HG02610 (cell line): ENCODE measurements at regions not wholly inside any gene's neighbourhood (a gene's known extent, or its start where the extent isn't known, plus 50 kb on each side); places are given as distances from the start of the nearest gene placed in this dataset.
A peak's percentile ranks its signal among the peaks of the same experiment; 100 is the strongest.
"Not testable (repeated sequence)": the region's sequence is repeated elsewhere in the genome, so short reads cannot be mapped to it uniquely, and the experiment has no call there.

Experiments
- ATAC-seq: cut with Tn5 transposase; IDR thresholded peaks from one replicate; pipeline ENCODE4 v1.9.1; 2021; ENCODE audit warnings: mild to moderate bottlenecking, moderate library complexity; ENCODE audit not compliant: unreplicated experiment

DNA sequence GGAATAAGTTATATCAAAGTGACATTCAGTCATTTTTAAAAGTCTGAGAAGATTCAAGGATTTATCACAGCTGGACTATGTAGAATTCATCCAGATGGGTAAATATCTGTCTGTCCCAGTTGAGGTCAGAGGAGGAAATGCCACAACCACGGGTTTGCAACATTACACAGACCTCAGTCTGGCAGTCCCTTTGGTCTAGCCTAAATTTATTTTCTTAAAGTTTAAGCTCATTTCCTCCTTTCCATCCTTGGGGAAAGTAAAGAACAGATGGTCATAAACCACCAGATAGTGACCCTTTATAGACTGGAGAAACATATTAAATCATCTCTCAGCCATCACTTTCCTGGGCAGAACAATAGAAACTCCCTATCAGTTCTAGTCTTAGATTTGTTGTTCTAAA lies 238.4 kb upstream of the DDI1 start:
- ATAC-seq = no peak

DNA sequence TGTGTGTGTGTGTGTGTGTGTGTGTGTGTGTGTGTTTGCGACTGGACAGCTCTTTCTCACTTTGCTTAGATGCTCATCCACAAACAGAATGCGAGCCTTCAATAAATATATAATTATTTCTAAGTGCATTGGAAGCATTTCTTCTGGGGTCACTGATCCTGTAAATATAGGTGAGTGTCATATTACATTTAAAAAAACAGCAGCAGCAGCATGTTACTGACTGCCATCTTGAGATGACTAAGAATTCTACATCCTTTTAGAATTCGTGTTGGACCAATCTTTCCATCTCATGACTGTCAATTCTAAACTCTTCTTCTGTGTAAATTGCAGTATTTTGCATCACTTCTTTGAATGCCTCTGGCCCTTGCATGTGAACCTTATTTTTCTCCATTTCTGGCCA lies 238.0 kb upstream of the DDI1 start:
- ATAC-seq = no peak

DNA sequence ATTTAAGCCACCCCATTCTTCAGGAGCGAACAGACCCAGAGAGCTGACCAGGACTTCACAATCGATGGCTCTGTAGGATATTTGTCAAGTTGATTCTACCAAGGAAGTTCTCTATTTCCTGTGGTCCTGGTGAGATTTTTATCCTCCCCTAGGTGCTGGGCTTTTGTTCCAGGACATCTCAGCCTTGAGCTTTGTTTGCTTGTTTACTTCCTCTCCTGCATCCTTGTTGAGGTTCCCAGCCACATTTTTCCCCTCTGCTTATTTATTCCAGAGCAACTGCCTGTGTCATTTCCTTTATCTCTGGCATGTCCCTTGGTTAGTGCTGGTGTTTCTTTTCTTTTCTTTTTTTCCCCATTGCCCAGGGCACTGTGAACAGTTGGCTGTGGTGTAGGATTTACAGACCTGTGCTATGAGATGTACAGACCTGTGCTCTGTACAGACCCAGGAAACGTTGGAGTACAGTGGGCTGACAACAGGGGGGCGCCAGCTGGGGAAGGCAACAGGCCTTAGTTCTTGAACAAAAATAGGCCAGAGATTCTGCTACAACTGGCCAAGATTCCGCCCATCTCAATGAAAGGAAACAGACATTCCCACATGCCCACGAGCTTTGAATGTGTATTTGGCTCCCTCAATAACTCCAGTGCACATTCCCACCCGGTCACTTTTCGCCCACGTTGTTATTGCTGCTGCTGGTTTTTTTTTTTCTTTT lies 235.9 kb upstream of the DDI1 start:
- ATAC-seq = no peak

DNA sequence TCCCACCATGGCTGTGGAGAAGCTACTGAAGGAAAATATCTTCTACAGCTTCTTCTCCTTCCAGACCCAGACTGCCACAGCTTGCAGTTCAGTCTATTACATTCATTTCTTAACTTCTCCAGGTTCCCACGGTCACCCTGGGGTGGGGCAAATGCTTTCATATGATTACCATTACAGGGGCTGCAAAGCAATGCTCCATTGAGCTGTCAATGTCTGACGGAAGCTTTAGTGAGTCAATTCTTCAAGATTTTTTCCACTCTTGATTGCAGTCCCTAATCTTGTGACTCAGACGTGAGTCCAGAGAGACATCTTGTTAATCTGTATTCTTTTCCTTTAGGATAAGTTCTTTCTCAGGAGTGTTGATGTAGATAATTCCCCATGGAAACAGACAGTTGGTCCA lies 233.4 kb upstream of the DDI1 start:
- ATAC-seq = no peak

DNA sequence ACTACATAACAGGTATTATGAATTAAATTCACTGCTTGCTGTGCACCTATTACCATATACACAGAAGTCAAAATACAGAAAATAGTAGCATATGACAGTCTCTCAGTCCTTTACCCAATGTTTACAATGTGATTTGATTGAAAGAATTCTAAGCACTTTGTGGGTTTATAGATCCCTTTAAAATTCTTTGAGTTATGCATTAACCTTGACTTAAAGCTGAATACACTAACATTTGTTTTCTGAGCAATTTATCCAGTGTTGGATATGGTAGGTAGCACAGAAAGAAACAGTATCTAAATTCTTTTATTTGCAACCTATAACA lies 230.8 kb upstream of the DDI1 start:
- no peak for ATAC-seq

GRCh38 chr11:103806130-103806895 lies 230.1 kb upstream of the DDI1 start:
- no peak for ATAC-seq

GRCh38 chr11:103807806-103808205 lies 228.6 kb upstream of the DDI1 start:
- no peak for ATAC-seq

GRCh38 chr11:103808252-103808651 lies 228.2 kb upstream of the DDI1 start:
- ATAC-seq = no peak

DNA sequence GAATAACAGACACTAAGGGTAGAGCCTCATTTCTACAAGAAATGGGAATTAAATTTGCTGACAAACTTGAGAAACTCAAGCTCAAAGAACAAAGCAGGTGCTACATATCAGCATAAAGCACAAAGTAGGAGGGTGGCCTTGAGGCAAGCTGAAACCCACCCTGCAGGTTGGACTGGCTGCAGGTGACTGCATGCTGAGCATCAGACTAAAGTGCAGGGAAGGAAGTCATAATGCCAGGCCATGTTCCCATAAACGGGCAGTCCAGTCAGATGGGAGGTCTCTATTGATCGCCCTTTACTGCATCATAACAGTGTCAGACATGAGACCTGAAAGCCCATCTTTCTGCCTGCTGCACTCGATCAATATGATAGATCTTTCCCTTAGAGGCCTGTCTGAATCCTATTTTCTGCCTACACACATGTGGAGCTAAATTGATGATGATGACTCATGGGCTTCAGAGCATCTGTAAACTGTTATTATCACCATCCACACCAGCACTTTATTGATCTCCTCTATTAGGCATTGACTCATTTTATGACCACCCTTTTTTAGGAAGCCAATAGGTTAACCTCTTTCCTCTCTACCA lies 224.5 kb upstream of the DDI1 start:
- no peak for ATAC-seq

DNA sequence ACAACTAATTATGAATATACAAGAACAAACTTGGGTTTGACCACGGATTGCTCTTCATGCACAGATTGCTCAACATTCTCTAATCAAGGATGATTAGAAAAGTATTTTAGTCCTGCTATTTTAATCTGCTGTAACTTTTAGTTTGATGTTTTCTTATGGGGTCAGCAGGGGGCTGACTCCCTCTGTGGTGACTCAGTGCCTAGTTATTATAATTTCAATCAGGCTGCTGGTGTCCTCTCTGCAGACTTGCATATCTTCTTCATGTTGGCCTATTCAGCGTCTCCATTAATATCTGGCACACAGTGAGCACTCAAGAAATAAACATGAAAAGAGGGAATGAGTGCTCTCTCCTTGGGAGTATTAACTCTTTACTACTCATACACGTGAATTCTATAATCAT lies 223.8 kb upstream of the DDI1 start:
- ATAC-seq = no peak

DNA sequence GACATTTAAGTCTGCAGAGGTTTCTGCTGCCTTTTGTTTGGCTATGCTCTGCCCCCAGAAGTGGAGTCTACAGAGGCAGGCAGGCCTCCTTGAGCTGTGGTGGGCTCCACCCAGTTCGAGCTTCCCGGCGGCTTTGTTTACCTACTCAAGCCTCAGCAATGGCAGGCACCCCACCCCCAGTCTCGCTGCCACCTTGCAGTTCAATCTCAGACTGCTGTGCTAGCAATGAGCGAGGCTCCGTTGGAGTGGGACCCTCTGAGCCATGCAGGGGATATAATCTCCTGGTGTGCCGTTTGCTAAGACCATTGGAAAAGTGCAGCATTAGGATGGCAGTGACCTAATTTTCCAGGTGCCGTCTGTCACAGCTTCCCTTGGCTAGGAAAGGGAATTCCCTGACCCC lies 216.1 kb upstream of the DDI1 start:
- not testable (repeated sequence) for ATAC-seq

- ATAC-seq = no peak
Measured at GRCh38 chr11:103824116-103824515, 212.3 kb upstream of the DDI1 start.

- no peak for ATAC-seq
Measured at GRCh38 chr11:103825469-103825868, 211.0 kb upstream of the DDI1 start.

DNA sequence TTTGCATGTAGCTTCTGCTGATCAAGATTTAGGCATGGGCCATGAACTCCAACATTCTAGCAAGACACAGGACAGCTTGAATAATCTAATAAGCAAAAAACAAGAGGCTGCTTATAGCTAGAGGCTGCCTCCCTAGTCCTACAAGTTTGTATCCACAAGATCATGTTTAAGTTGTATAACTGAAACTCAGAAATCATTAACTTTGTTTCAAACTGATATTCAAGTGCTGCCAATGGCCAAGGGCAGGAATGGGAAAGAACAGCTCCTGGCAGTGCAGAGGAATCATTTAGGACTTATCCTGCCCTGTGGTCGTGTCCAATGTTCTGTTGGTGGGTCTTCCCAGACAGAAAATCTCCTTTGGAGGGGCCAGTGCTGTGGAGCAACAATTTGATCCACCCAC lies 209.6 kb upstream of the DDI1 start:
- ATAC-seq = no peak

GRCh38 chr11:103829596-103829995 lies 206.8 kb upstream of the DDI1 start:
- no peak for ATAC-seq

DNA sequence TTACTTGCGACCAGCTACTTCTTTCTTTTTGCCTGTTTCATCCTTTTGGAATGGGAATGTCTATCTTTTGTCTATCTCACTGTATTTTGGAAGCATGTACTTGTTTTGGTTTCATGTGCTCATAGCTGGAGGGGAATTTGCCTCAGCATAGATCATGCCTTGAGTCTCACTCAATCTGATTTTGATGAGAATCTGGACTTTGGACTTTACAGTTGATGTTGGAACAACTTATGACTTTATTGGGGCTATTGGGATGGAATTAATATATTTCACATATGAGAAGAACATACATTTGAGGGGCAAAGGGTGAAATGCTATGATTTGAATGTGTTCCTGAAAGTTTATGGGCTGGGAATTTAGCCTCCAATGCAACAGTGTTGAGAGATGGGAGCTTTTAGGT lies 206.2 kb upstream of the DDI1 start:
- no peak for ATAC-seq

DNA sequence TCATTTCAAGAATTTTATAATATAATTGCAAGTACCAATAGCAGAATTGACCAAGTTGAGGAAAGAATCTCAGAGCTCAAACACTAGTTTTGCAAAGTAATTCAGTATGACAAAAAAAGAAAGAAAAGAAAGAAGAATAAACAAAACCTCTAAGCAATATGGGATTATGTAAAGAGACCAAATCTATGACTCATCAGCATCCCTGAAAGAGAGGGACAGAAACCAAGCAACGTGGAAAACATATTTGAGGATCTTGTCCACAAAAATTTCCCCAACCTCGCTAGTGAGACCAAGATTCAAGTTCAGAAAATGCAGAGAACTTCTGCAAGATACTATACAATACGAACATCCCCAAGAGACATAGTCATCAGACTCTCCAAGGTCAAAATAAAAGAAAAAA lies 203.7 kb upstream of the DDI1 start:
- ATAC-seq = no peak

- no peak for ATAC-seq
Measured at GRCh38 chr11:103842191-103842590, 194.2 kb upstream of the DDI1 start.

DNA sequence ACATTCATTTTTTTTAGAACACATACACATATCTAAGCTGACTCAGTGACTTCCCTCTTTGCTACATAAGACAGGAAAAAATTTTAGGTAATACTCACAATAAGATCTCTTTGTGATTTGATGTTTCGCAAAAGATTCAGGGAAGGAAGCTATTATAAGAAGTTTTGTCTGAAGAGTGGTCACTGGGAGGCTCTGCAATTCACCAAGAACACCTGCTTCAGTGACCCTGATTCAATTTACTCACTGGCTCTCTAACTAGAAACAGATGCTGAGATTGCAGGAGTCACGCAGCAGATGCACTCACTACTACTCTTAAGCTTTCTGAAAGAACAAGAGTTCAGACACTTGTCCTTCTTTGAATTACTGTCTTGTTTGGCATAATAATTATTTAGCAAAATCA lies 193.6 kb upstream of the DDI1 start:
- ATAC-seq = no peak

DNA sequence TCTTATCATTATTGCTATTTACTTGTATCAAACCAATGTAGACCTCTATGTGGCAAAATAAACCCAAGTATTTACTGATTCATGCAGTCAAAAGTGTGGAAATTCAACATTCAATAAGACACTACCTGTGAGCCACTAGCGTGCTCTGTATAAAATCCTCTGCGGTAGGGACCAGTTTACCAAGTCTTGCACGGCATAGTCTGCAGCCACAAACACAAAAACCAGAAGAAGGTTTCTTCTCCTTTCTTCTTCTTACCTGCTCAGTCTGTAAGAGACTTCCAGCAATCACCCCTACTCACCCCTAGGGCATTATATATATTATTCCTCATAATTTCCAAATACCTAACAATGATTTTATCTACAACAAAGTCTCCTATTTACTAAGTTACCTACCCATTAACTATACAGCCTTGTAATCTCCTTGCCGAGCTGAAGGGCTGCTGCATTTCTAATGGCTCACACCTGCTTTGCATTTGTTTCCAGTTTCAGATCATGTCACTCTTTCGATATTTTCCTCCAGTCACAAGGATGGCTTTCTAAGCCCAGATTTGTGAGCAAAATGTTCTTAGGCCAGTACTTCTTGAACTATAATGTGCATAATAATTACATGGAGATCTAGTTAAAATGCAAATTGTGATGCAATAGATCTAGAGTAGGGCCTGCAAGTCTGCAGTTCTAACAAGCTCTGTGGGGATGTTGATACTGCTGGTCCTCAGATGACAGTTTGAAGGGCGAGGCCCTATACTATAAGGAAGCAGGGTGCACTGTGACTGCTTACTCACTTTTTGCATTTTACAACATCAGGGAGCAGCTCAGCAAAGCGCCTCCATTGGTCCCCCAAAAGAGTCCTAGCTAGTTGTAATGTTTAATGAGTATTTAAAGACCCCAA lies 191.9 kb upstream of the DDI1 start:
- peak; percentile 84 for ATAC-seq

GRCh38 chr11:103845331-103845730 lies 191.1 kb upstream of the DDI1 start:
- ATAC-seq = no peak
